Medulla oblongata (tissue), 1 donor: ENCODE measurements at regions not wholly inside any gene's neighbourhood (a gene's known extent, or its start where the extent isn't known, plus 50 kb on each side); places are given as distances from the start of the nearest gene placed in this dataset.
"Not testable (repeated sequence)": the region's sequence is repeated elsewhere in the genome, so short reads cannot be mapped to it uniquely, and the experiment has no call there.

Source experiments
- DNase-seq: peaks from one replicate; pipeline ENCODE4 v3.0.0-alpha.2; 2015; ENCODE audit errors: extremely low spot score

- DNase-seq, result no peak
Observed at GRCh38 chr4:33882246-33882990, 2361.9 kb downstream of the ARAP2 start.

- no peak for DNase-seq
Observed at GRCh38 chr4:33883111-33883510, 2361.2 kb downstream of the ARAP2 start.

- DNase-seq, result no peak
Observed at GRCh38 chr4:33886356-33886755, 2358.0 kb downstream of the ARAP2 start.

GRCh38 chr4:33890841-33891240 lies 2353.5 kb downstream of the ARAP2 start:
- no peak for DNase-seq

GRCh38 chr4:33911959-33912358 lies 2332.4 kb downstream of the ARAP2 start:
- no peak for DNase-seq

- DNase-seq, result no peak
Observed at GRCh38 chr4:33914386-33914785, 2329.9 kb downstream of the ARAP2 start.

GRCh38 chr4:33923469-33923868 lies 2320.8 kb downstream of the ARAP2 start:
- no peak for DNase-seq

GRCh38 chr4:33924239-33924638 lies 2320.1 kb downstream of the ARAP2 start:
- no peak for DNase-seq

GRCh38 chr4:33924811-33925210 lies 2319.5 kb downstream of the ARAP2 start:
- no peak for DNase-seq

- no peak for DNase-seq
Observed at GRCh38 chr4:33930497-33930896, 2313.8 kb downstream of the ARAP2 start.

- no peak for DNase-seq
Observed at GRCh38 chr4:33931026-33931425, 2313.3 kb downstream of the ARAP2 start.

GRCh38 chr4:33940281-33940680 lies 2304.0 kb downstream of the ARAP2 start:
- DNase-seq, result no peak

GRCh38 chr4:33941854-33942253 lies 2302.5 kb downstream of the ARAP2 start:
- DNase-seq, result no peak

- no peak for DNase-seq
Observed at GRCh38 chr4:33948921-33949320, 2295.4 kb downstream of the ARAP2 start.

- DNase-seq, result not testable (repeated sequence)
Observed at GRCh38 chr4:33953848-33954247, 2290.5 kb downstream of the ARAP2 start.

- no peak for DNase-seq
Observed at GRCh38 chr4:33954759-33955158, 2289.6 kb downstream of the ARAP2 start.

- DNase-seq, result no peak
Observed at GRCh38 chr4:33959519-33959918, 2284.8 kb downstream of the ARAP2 start.

GRCh38 chr4:33961761-33962160 lies 2282.6 kb downstream of the ARAP2 start:
- no peak for DNase-seq

GRCh38 chr4:33966808-33967207 lies 2277.5 kb downstream of the ARAP2 start:
- no peak for DNase-seq

- no peak for DNase-seq
Observed at GRCh38 chr4:33974270-33974669, 2270.0 kb downstream of the ARAP2 start.

- no peak for DNase-seq
Observed at GRCh38 chr4:33975995-33976394, 2268.3 kb downstream of the ARAP2 start.

GRCh38 chr4:33979781-33980180 lies 2264.5 kb downstream of the ARAP2 start:
- not testable (repeated sequence) for DNase-seq

GRCh38 chr4:33980361-33980760 lies 2264.0 kb downstream of the ARAP2 start:
- DNase-seq, result no peak
